Fibroblast of skin of right quadriceps (primary cell): ENCODE measurements at regions not wholly inside any gene's neighbourhood (a gene's known extent, or its start where the extent isn't known, plus 50 kb on each side); places are given as distances from the start of the nearest gene placed in this dataset.
"Not testable (repeated sequence)": the region's sequence is repeated elsewhere in the genome, so short reads cannot be mapped to it uniquely, and the experiment has no call there.

Experiments used
- DNase-seq: peaks from one replicate; pipeline ENCODE4 v3.0.0-alpha.2; 2013

GRCh38 chr1:95537176-95537575 lies 303.2 kb downstream of the RWDD3 start:
- DNase-seq: no peak

- DNase-seq: not testable (repeated sequence)
Observed at GRCh38 chr1:95538242-95538641, 304.2 kb downstream of the RWDD3 start.

- DNase-seq: no peak
Observed at GRCh38 chr1:95542936-95543335, 308.9 kb downstream of the RWDD3 start.

- DNase-seq: no peak
Observed at GRCh38 chr1:95547005-95547404, 313.0 kb downstream of the RWDD3 start.

GRCh38 chr1:95548211-95548610 lies 314.2 kb downstream of the RWDD3 start:
- no peak for DNase-seq

GRCh38 chr1:95551201-95551600 lies 317.2 kb downstream of the RWDD3 start:
- DNase-seq: no peak

- DNase-seq: no peak
Observed at GRCh38 chr1:95553595-95553994, 319.6 kb downstream of the RWDD3 start.

GRCh38 chr1:95554408-95554807 lies 320.4 kb downstream of the RWDD3 start:
- no peak for DNase-seq

GRCh38 chr1:95558791-95559190 lies 324.8 kb downstream of the RWDD3 start:
- no peak for DNase-seq

GRCh38 chr1:95561346-95561745 lies 327.3 kb downstream of the RWDD3 start:
- no peak for DNase-seq

- no peak for DNase-seq
Observed at GRCh38 chr1:95562230-95562629, 328.2 kb downstream of the RWDD3 start.

GRCh38 chr1:95572002-95572401 lies 338.0 kb downstream of the RWDD3 start:
- no peak for DNase-seq

GRCh38 chr1:95572962-95573361 lies 339.0 kb downstream of the RWDD3 start:
- DNase-seq: no peak

DNA sequence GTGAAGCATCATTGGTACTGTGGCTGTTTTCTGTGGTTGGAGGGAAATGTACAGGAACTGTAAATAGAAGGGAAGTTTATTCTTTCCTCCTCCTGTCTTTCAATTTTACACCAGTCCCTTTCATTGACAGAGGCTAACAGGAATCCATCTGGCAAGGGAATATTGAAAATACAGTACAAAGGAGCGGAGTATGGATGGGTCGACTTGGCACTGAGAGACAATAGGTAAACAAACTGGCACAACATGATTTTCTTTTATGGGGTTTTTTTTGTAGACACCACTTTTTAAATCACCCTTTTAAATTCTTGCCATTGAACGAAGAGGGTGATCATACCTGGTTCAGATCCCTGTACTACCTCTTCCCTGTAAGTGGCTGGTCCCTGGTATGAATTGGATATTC lies 341.3 kb downstream of the RWDD3 start:
- DNase-seq: no peak

DNA sequence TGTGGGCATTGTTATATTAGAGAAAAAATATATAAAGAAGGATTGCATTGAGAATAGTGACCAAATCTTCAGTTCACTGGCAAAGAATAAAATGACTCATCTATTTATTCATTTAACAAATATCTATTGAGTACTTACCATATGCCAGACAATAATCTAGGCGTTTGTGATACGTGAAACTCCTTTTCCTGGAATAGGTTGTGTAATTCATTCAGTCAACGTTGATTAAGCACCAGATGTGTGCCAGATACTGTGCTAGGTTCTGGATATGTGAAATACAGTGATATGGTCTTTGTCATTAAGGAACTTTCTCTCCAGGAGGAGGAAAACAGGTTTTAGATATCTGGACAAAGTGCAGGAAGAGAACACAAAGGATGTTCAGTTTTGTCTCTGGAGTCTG lies 344.5 kb downstream of the RWDD3 start:
- no peak for DNase-seq

GRCh38 chr1:95582191-95582590 lies 348.2 kb downstream of the RWDD3 start:
- DNase-seq: no peak

DNA sequence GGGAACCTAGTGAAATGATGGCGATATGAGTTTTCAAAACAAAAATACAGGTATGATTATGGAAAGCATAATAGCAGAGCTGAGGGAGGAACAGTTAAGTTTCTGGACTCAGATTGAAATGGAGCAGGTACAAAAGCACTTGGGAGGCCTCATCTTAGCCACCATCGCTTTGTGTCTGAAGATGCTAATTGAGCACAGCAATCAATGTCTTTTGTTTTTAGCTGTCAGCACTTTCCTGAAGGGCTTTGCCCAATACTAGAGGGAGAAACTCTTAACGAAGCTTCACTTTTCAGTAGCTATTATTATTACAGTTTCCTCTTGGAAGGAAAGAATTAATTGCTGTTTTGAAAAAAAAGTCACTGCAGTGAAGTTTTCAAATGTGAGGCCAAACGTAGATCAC lies 348.7 kb downstream of the RWDD3 start:
- DNase-seq: no peak

DNA sequence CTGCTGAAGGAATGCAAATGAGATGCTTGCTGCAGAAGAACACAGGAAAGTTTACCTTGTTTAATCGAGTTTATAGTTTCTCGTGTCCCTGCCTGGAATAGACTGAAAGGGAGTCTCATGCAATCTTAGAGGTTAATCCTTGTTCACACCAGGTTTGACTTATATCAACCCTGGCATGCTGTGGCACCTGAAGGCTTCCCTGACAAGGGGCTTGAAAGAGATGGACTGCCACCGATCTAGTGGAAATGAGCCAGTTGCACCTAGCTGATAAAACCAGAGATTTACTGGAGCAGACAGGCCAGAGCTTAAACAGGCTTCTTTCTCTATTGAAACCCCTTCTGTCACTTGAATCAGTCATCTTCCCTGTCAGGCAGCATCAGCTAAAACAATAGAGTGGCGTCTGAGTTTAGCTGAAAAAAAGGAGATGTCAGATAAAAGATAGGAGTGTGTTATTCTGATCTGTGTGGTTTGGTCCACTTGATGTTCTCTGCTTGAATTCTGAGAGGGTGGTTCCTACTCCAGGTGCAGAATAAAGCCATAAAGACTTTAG lies 349.7 kb downstream of the RWDD3 start:
- no peak for DNase-seq

- DNase-seq: no peak
Observed at GRCh38 chr1:95584315-95584714, 350.3 kb downstream of the RWDD3 start.

DNA sequence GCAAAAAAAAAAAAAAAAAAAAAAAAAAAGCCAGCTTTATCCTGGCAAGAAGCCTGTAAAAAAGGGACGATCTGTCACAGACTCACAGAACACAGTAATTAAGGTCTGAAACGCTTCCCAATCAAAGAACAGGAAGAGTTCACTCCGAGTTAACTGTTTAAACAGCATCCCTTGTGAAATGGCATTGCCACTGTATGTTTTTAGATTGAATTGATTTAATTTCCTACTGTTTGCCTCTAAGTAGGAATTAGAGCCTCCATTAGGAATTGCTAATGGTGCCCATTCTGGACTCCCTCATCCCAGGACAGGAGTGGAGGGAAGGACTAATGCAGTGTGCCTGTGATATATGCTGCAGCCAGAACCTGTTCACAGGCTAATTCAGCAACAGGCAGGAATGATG lies 370.8 kb downstream of the RWDD3 start:
- DNase-seq: no peak

GRCh38 chr1:95614197-95614596 lies 380.2 kb downstream of the RWDD3 start:
- DNase-seq: no peak

DNA sequence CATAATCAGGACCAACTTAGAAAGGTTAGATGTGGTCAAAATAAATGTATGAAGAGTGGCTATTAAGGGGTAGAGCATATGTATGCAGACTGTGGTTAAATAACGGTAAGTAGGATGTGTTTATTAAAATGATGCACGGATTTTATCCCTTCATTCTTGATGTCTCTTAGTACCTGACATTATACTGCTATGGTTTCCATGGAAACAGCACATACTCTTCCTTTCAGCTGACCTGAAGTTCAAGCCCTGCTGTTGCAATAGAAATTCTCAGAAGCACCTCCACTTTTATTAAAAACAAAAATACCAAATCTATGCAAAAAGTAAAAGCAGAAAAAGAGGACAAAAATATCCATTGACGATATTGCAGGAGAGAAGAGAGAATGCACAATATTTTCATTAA lies 381.4 kb downstream of the RWDD3 start:
- no peak for DNase-seq

DNA sequence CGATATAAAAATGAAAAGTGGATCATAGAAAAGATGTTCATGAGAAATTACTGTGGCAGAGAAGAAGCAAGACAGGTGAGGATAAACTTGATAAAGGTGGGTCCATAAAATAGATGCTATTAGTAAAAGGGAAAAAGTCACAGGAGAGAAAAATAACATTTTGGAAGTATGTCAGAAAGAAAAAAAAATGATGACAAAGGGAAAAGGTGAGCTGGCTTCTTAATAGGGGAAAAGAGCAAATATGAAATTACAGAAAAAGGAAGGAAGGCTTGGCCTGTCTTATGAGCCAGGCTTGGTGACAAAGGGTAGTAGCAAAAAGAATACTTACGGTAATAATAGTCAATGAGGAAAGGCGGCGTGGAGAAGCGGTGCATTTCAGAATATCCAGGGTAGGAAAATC lies 386.1 kb downstream of the RWDD3 start:
- DNase-seq: no peak

DNA sequence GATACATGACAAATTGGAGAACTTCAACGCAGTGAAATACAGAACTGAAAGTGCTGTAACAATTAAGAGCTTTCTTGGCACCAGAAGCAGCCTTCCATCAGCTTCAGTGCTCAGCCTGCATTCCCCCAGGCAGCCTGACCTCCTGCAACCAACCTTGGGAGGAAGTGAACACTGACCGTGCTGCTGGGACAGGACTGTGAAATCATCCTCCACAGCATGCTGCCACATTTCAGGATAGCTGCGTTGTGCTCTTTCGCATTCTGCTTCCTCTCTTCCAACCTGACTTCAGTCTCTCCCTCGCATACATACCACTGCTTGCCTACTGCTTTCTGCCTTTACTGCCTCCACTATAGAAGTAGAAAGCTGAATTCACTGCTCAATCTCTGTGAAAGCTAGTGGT lies 388.6 kb downstream of the RWDD3 start:
- no peak for DNase-seq

GRCh38 chr1:95625224-95625623 lies 391.2 kb downstream of the RWDD3 start:
- no peak for DNase-seq

DNA sequence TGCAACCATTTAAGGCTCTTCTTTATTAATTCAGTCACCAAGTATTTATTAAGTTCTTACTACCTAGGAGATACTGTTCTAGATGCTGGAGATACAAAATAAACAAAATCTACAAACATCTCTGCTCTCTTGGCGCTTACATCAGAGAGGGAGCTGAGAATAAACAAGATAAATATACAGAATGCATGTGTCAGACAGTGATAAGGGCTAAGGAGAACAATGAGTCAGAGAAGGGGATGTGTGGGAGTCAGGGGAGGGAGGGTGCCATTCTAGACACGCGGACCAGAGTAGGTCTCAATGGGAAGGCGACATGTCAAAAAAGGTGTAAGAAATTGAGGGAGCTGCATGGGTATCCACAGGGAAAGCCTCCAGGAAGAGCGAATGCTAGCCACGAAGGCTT lies 393.2 kb downstream of the RWDD3 start:
- DNase-seq: no peak
